Neural progenitor cell (in vitro differentiated cells): ENCODE measurements at regions not wholly inside any gene's neighbourhood (a gene's known extent, or its start where the extent isn't known, plus 50 kb on each side); places are given as distances from the start of the nearest gene placed in this dataset.

Experiments used
- DNase-seq: peaks from one replicate; pipeline ENCODE4 v3.0.0-alpha.2; 2016; ENCODE audit warnings: low spot score
- H2AFZ ChIP-seq: fragments of 200-600 bp; sonication (generic); replicated peaks from 2 replicates; pipeline ENCODE4 v1.6.1; 2016; ENCODE audit warnings: antibody characterized with exemption
- H3F3A ChIP-seq: fragments of 200-600 bp; sonication (generic); 2 replicates; pipeline ENCODE4 v1.6.1; 2016; ENCODE audit warnings: antibody characterized with exemption, low read depth
- H3K27ac ChIP-seq: fragments of 200-600 bp; sonication (generic); 2 replicates; pipeline ENCODE4 v1.5.1; 2016; ENCODE audit warnings: mild to moderate bottlenecking
- H3K27me3 ChIP-seq: fragments of 200-600 bp; sonication (generic); 2 replicates; pipeline ENCODE4 v1.6.1; 2016; ENCODE audit warnings: mild to moderate bottlenecking, moderate library complexity
- H3K36me3 ChIP-seq: fragments of 200-600 bp; sonication (generic); 2 replicates; pipeline ENCODE4 v1.5.1; 2016
- H3K4me1 ChIP-seq: fragments of 200-600 bp; sonication (generic); 2 replicates; pipeline ENCODE4 v1.6.1; 2016; ENCODE audit warnings: mixed run types
- H3K4me2 ChIP-seq: fragments of 200-600 bp; sonication (generic); 2 replicates; pipeline ENCODE4 v1.6.1; 2016
- H3K4me3 ChIP-seq: fragments of 200-600 bp; sonication (generic); 2 replicates; pipeline ENCODE4 v1.5.1; 2016
- H3K79me2 ChIP-seq: fragments of 200-600 bp; sonication (generic); 2 replicates; pipeline ENCODE4 v1.6.1; 2016; ENCODE audit warnings: low read depth
- H3K9ac ChIP-seq: fragments of 200-600 bp; sonication (generic); 2 replicates; pipeline ENCODE4 v1.6.1; 2016
- H3K9me3 ChIP-seq: fragments of 200-600 bp; sonication (generic); 2 replicates; pipeline ENCODE4 v1.5.1; 2016; ENCODE audit warnings: low read depth
- H4K20me1 ChIP-seq: fragments of 200-600 bp; sonication (generic); 2 replicates; pipeline ENCODE4 v1.6.1; 2016; ENCODE audit warnings: low read depth
- H3K27ac Mint-ChIP-seq: 3 replicates; pipeline ENCODE4 v1.8.0; 2021; ENCODE audit warnings: mixed read lengths
- H3K27me3 Mint-ChIP-seq: 2 replicates; pipeline ENCODE4 v1.8.0; 2022; ENCODE audit warnings: low read depth, mild to moderate bottlenecking, inconsistent platforms, moderate library complexity, mixed read lengths; ENCODE audit not compliant: insufficient read depth
- H3K36me3 Mint-ChIP-seq: 3 replicates; pipeline ENCODE4 v1.8.0; 2021; ENCODE audit warnings: mixed read lengths
- H3K4me1 Mint-ChIP-seq: 3 replicates; pipeline ENCODE4 v1.8.0; 2021; ENCODE audit warnings: mixed read lengths
- H3K4me3 Mint-ChIP-seq: 3 replicates; pipeline ENCODE4 v1.8.0; 2021; ENCODE audit warnings: mild to moderate bottlenecking, moderate library complexity, mixed read lengths
- H3K9me3 Mint-ChIP-seq: 3 replicates; pipeline ENCODE4 v1.8.0; 2020; ENCODE audit warnings: mixed read lengths
- CTCF ChIP-seq: fragments of 200-600 bp; sonication (generic); IDR thresholded peaks from 2 replicates; pipeline ENCODE4 v1.5.1; 2017; ENCODE audit warnings: antibody characterized with exemption, mild to moderate bottlenecking
- EZH2 ChIP-seq: fragments of 200-600 bp; sonication (generic); IDR thresholded peaks from 2 replicates; pipeline ENCODE4 v1.6.1; 2017; ENCODE audit warnings: antibody characterized with exemption, mild to moderate bottlenecking, moderate library complexity
- EZH2phosphoT487 ChIP-seq: fragments of 200-600 bp; sonication (generic); IDR thresholded peaks from 2 replicates; pipeline ENCODE4 v1.6.1; 2017; ENCODE audit warnings: antibody characterized with exemption

GRCh38 chr2:220440731-220441130 lies 813.3 kb downstream of the SLC4A3 start:
- Histone ChIP-seq H3K27ac (no peak overlapping the region), H3K36me3 (no peaks in the 10 kb centered on the region), H3K4me3 (no peak overlapping the region), H3K4me1 (no peaks in the 10 kb centered on the region), H3F3A (no peaks in the 10 kb centered on the region), H2AFZ (no peak overlapping the region), H3K79me2 (no peaks in the 10 kb centered on the region), H3K4me2 (no peak overlapping the region), H3K9ac (no peak overlapping the region), H4K20me1 (no peaks in the 10 kb centered on the region), H3K9me3 (no peaks in the 10 kb centered on the region), H3K27me3 (no peaks in the 10 kb centered on the region)
- H3K9me3 Mint-ChIP-seq: no peaks in the 10 kb centered on the region
- TF ChIP-seq EZH2phosphoT487: no peak
- TF ChIP-seq EZH2: no peak
- no peak for TF ChIP-seq CTCF
- H3K4me3 Mint-ChIP-seq: no peak overlapping the region
- H3K4me1 Mint-ChIP-seq: no peaks in the 10 kb centered on the region
- H3K27me3 Mint-ChIP-seq: peaks cover 2% of the 10 kb centered on the region
- no peak overlapping the region for H3K27ac Mint-ChIP-seq
- DNase-seq: no peak
- no peaks in the 10 kb centered on the region for H3K36me3 Mint-ChIP-seq

GRCh38 chr2:220441404-220441803 lies 814.0 kb downstream of the SLC4A3 start:
- H3F3A ChIP-seq: no peaks in the 10 kb centered on the region
- Mint-ChIP-seq H3K27me3 (peaks cover 2% of the 10 kb centered on the region), H3K36me3 (no peaks in the 10 kb centered on the region), H3K27ac (no peak overlapping the region), H3K4me1 (no peaks in the 10 kb centered on the region), H3K4me3 (no peak overlapping the region), H3K9me3 (no peaks in the 10 kb centered on the region)
- TF ChIP-seq EZH2phosphoT487: no peak
- no peak for TF ChIP-seq CTCF
- no peak for TF ChIP-seq EZH2
- no peaks in the 10 kb centered on the region for H3K4me1 ChIP-seq
- no peak overlapping the region for H3K4me3 ChIP-seq
- no peaks in the 10 kb centered on the region for H3K36me3 ChIP-seq
- H3K27me3 ChIP-seq: no peaks in the 10 kb centered on the region
- no peak overlapping the region for H3K27ac ChIP-seq
- no peaks in the 10 kb centered on the region for H4K20me1 ChIP-seq
- H3K79me2 ChIP-seq: no peaks in the 10 kb centered on the region
- no peak overlapping the region for H3K4me2 ChIP-seq
- no peak overlapping the region for H3K9ac ChIP-seq
- H3K9me3 ChIP-seq: no peaks in the 10 kb centered on the region
- no peak for DNase-seq
- no peak overlapping the region for H2AFZ ChIP-seq

GRCh38 chr2:220442012-220442411 lies 814.6 kb downstream of the SLC4A3 start:
- no peak overlapping the region for H3K4me3 Mint-ChIP-seq
- no peak overlapping the region for H3K27ac Mint-ChIP-seq

More at GRCh38 chr2:220442012-220442411, 814.6 kb downstream of the SLC4A3 start:
- TF ChIP-seq EZH2: no peak
- no peak for TF ChIP-seq EZH2phosphoT487
- no peak for TF ChIP-seq CTCF
- H3K9ac ChIP-seq: no peak overlapping the region
- no peak overlapping the region for H3K4me3 ChIP-seq
- H3K4me1 ChIP-seq: no peaks in the 10 kb centered on the region
- H3K36me3 ChIP-seq: no peaks in the 10 kb centered on the region
- no peaks in the 10 kb centered on the region for H3K79me2 ChIP-seq
- no peaks in the 10 kb centered on the region for H3F3A ChIP-seq
- H3K9me3 ChIP-seq: no peaks in the 10 kb centered on the region
- no peak overlapping the region for H3K4me2 ChIP-seq
- no peaks in the 10 kb centered on the region for H3K4me1 Mint-ChIP-seq
- H3K36me3 Mint-ChIP-seq: no peaks in the 10 kb centered on the region
- H3K9me3 Mint-ChIP-seq: peaks cover 2% of the 10 kb centered on the region
- H2AFZ ChIP-seq: no peak overlapping the region
- no peaks in the 10 kb centered on the region for H3K27me3 ChIP-seq
- H3K27me3 Mint-ChIP-seq: peaks cover 2% of the 10 kb centered on the region
- no peaks in the 10 kb centered on the region for H4K20me1 ChIP-seq
- DNase-seq: no peak
- H3K27ac ChIP-seq: no peak overlapping the region
